DOHH2 (cell line): ENCODE measurements at regions not wholly inside any gene's neighbourhood (a gene's known extent, or its start where the extent isn't known, plus 50 kb on each side); places are given as distances from the start of the nearest gene placed in this dataset.

ENCODE experiments used
- H3F3A ChIP-seq: fragments of 200-600 bp; sonication (generic), shearing (Covaris generic); 2 replicates; pipeline ENCODE4 v1.6.0; 2016; ENCODE audit warnings: antibody characterized with exemption, mild to moderate bottlenecking; ENCODE audit not compliant: control insufficient read depth, insufficient read depth
- H3K27ac ChIP-seq: fragments of 200-600 bp; sonication (generic); 2 replicates; pipeline ENCODE4 v1.5.1; 2014; ENCODE audit warnings: low read depth, mild to moderate bottlenecking, low read length, moderate library complexity
- H3K27me3 ChIP-seq: fragments of 200-600 bp; sonication (generic); 2 replicates; pipeline ENCODE4 v1.6.1; 2014; ENCODE audit warnings: mild to moderate bottlenecking, low read length, mixed read lengths; ENCODE audit not compliant: control insufficient read depth
- H3K36me3 ChIP-seq: fragments of 200-600 bp; sonication (generic); 2 replicates; pipeline ENCODE4 v1.6.1; 2014; ENCODE audit warnings: mild to moderate bottlenecking, low read length, moderate library complexity, mixed read lengths; ENCODE audit not compliant: control insufficient read depth
- H3K4me1 ChIP-seq: fragments of 200-600 bp; sonication (generic); 2 replicates; pipeline ENCODE4 v1.6.1; 2014; ENCODE audit warnings: mild to moderate bottlenecking, low read length, mixed read lengths; ENCODE audit not compliant: control insufficient read depth
- H3K4me2 ChIP-seq: fragments of 200-600 bp; sonication (generic); 2 replicates; pipeline ENCODE4 v1.6.0; 2014; ENCODE audit warnings: mild to moderate bottlenecking, low read length, moderate library complexity
- H3K4me3 ChIP-seq: fragments of 200-600 bp; sonication (generic); 2 replicates; pipeline ENCODE4 v1.5.1; 2014; ENCODE audit warnings: mild to moderate bottlenecking, low read length, mixed read lengths
- H3K79me2 ChIP-seq: fragments of 200-600 bp; sonication (generic); 2 replicates; pipeline ENCODE4 v1.6.1; 2014; ENCODE audit warnings: mild to moderate bottlenecking, low read length, mixed read lengths; ENCODE audit not compliant: control insufficient read depth
- H3K9me2 ChIP-seq: fragments of 200-600 bp; sonication (generic); replicated peaks from 2 replicates; pipeline ENCODE4 v1.6.1; 2014; ENCODE audit warnings: mild to moderate bottlenecking, low read length, mixed read lengths; ENCODE audit not compliant: control insufficient read depth
- H3K9me3 ChIP-seq: fragments of 200-600 bp; sonication (generic); 2 replicates; pipeline ENCODE4 v1.6.1; 2014; ENCODE audit warnings: antibody characterized with exemption, low read length, mixed read lengths; ENCODE audit not compliant: control insufficient read depth, insufficient read depth
- H4K20me1 ChIP-seq: fragments of 200-600 bp; sonication (generic); 2 replicates; pipeline ENCODE4 v1.6.0; 2014; ENCODE audit warnings: low read depth, mild to moderate bottlenecking, antibody characterized with exemption, low read length, moderate library complexity; ENCODE audit not compliant: control insufficient read depth, insufficient read depth
- EZH2phosphoT487 ChIP-seq: fragments of 200-600 bp; sonication (generic); IDR thresholded peaks from 2 replicates; pipeline ENCODE4 v1.6.1; 2017; ENCODE audit warnings: borderline replicate concordance, mild to moderate bottlenecking, antibody characterized with exemption, low read length, moderate library complexity, mixed read lengths
- TF ChIP-seq, protein P1 (sequence below): fragments of 200-600 bp; sonication (generic); IDR thresholded peaks from one replicate; pipeline ENCODE4 v1.5.1; 2014; ENCODE audit warnings: antibody characterized with exemption, mild to moderate bottlenecking, low read depth, low read length; ENCODE audit not compliant: poor library complexity, severe bottlenecking

GRCh38 chr19:28504139-28504538 is 708.8 kb downstream of the UQCRFS1 start:
- H3K4me1 ChIP-seq, result no peaks in the 10 kb centered on the region
- TF ChIP-seq, protein P1, sequence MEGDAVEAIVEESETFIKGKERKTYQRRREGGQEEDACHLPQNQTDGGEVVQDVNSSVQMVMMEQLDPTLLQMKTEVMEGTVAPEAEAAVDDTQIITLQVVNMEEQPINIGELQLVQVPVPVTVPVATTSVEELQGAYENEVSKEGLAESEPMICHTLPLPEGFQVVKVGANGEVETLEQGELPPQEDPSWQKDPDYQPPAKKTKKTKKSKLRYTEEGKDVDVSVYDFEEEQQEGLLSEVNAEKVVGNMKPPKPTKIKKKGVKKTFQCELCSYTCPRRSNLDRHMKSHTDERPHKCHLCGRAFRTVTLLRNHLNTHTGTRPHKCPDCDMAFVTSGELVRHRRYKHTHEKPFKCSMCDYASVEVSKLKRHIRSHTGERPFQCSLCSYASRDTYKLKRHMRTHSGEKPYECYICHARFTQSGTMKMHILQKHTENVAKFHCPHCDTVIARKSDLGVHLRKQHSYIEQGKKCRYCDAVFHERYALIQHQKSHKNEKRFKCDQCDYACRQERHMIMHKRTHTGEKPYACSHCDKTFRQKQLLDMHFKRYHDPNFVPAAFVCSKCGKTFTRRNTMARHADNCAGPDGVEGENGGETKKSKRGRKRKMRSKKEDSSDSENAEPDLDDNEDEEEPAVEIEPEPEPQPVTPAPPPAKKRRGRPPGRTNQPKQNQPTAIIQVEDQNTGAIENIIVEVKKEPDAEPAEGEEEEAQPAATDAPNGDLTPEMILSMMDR, result no peak
- no peak for TF ChIP-seq EZH2phosphoT487
- no peaks in the 10 kb centered on the region for H4K20me1 ChIP-seq
- H3F3A ChIP-seq, result no peaks in the 10 kb centered on the region
- no peaks in the 10 kb centered on the region for H3K9me2 ChIP-seq
- H3K4me2 ChIP-seq, result no peak overlapping the region
- H3K79me2 ChIP-seq, result no peaks in the 10 kb centered on the region
- no peaks in the 10 kb centered on the region for H3K27me3 ChIP-seq
- H3K4me3 ChIP-seq, result no peak overlapping the region
- no peak overlapping the region for H3K27ac ChIP-seq
- H3K36me3 ChIP-seq, result no peaks in the 10 kb centered on the region
- no peaks in the 10 kb centered on the region for H3K9me3 ChIP-seq

- H3K9me3 ChIP-seq, result no peaks in the 10 kb centered on the region
- H3K4me2 ChIP-seq, result no peak overlapping the region
- H3K27ac ChIP-seq, result no peak overlapping the region
- no peaks in the 10 kb centered on the region for H3K36me3 ChIP-seq
- H3K27me3 ChIP-seq, result no peaks in the 10 kb centered on the region
- no peaks in the 10 kb centered on the region for H3K9me2 ChIP-seq
- no peaks in the 10 kb centered on the region for H3K79me2 ChIP-seq
- no peak overlapping the region for H3K4me3 ChIP-seq
- H3K4me1 ChIP-seq, result no peaks in the 10 kb centered on the region
- no peaks in the 10 kb centered on the region for H3F3A ChIP-seq
- TF ChIP-seq EZH2phosphoT487, result no peak
- no peaks in the 10 kb centered on the region for H4K20me1 ChIP-seq
Measured at GRCh38 chr19:28502879-28503734, 709.8 kb downstream of the UQCRFS1 start.

GRCh38 chr19:28501976-28502375 is 711.0 kb downstream of the UQCRFS1 start:
- Histone ChIP-seq H4K20me1 (no peaks in the 10 kb centered on the region), H3K4me1 (no peaks in the 10 kb centered on the region), H3K4me2 (no peak overlapping the region), H3K27me3 (no peaks in the 10 kb centered on the region), H3F3A (no peaks in the 10 kb centered on the region), H3K27ac (no peak overlapping the region), H3K4me3 (no peak overlapping the region), H3K9me3 (no peaks in the 10 kb centered on the region), H3K36me3 (no peaks in the 10 kb centered on the region), H3K79me2 (no peaks in the 10 kb centered on the region), H3K9me2 (no peaks in the 10 kb centered on the region)
- TF ChIP-seq EZH2phosphoT487, result no peak
- TF ChIP-seq, protein P1, result no peak

- Histone ChIP-seq H3K27me3 (no peaks in the 10 kb centered on the region), H3K4me2 (no peak overlapping the region), H3K9me3 (no peaks in the 10 kb centered on the region), H3K9me2 (no peaks in the 10 kb centered on the region), H3K4me1 (no peaks in the 10 kb centered on the region), H3K4me3 (no peak overlapping the region), H3F3A (no peaks in the 10 kb centered on the region), H4K20me1 (no peaks in the 10 kb centered on the region), H3K36me3 (no peaks in the 10 kb centered on the region), H3K27ac (no peak overlapping the region), H3K79me2 (no peaks in the 10 kb centered on the region)
- TF ChIP-seq, protein P1, result no peak
- no peak for TF ChIP-seq EZH2phosphoT487
Measured at GRCh38 chr19:28500982-28501630, 711.8 kb downstream of the UQCRFS1 start.
